Astrocyte of the cerebellum (primary cell): ENCODE measurements at regions not wholly inside any gene's neighbourhood (a gene's known extent, or its start where the extent isn't known, plus 50 kb on each side); places are given as distances from the start of the nearest gene placed in this dataset.
"Not testable (repeated sequence)": the region's sequence is repeated elsewhere in the genome, so short reads cannot be mapped to it uniquely, and the experiment has no call there.

Experiments used
- DNase-seq: peaks from one replicate; pipeline ENCODE4 v3.0.0-alpha.2; 2011; ENCODE audit warnings: low read depth
- H3K4me3 ChIP-seq: 2 replicates; pipeline ENCODE4 v1.5.1; 2011; ENCODE audit warnings: mild to moderate bottlenecking, low read depth, low read length, moderate library complexity
- CTCF ChIP-seq: IDR thresholded peaks from 2 replicates; pipeline ENCODE4 v1.5.1; 2012; ENCODE audit warnings: low read length, low read depth, moderate library complexity, mild to moderate bottlenecking; ENCODE audit errors: missing control alignments
- in situ Hi-C: cut with HindIII; loops from 2 replicates; pipeline ENCODE4 v1.10.0; 2017; ENCODE audit warnings: low sequenced_read_pairs

- TF ChIP-seq CTCF = no peak
- DNase-seq = no peak
- no peak overlapping the region for H3K4me3 ChIP-seq
- in situ Hi-C loops = no loop called here
Measured at GRCh38 chr7:68718097-68718551, 880.2 kb upstream of the AUTS2 start.

GRCh38 chr7:68720697-68721096 is 877.6 kb upstream of the AUTS2 start:
- DNase-seq = peak; percentile 11
- TF ChIP-seq CTCF = no peak
- no peak overlapping the region for H3K4me3 ChIP-seq
- in situ Hi-C loops = no loop called here

GRCh38 chr7:68722044-68722443 is 876.2 kb upstream of the AUTS2 start:
- no peak overlapping the region for H3K4me3 ChIP-seq
- TF ChIP-seq CTCF = no peak
- in situ Hi-C loops = no loop called here
- no peak for DNase-seq

- no peak for TF ChIP-seq CTCF
- no peak for DNase-seq
- H3K4me3 ChIP-seq = no peak overlapping the region
- in situ Hi-C loops = no loop called here
Measured at GRCh38 chr7:68724965-68725364, 873.3 kb upstream of the AUTS2 start.

- no peak overlapping the region for H3K4me3 ChIP-seq
- TF ChIP-seq CTCF = no peak
- no peak for DNase-seq
- in situ Hi-C loops = no loop called here
Measured at GRCh38 chr7:68725843-68726785, 872.2 kb upstream of the AUTS2 start.

- H3K4me3 ChIP-seq, DNase-seq, in situ Hi-C loops: not testable (repeated sequence)
Measured at GRCh38 chr7:68728720-68729119, 869.6 kb upstream of the AUTS2 start.

- in situ Hi-C loops = no loop called here
- DNase-seq = no peak
- no peak for TF ChIP-seq CTCF
- no peak overlapping the region for H3K4me3 ChIP-seq
Measured at GRCh38 chr7:68729371-68729770, 868.9 kb upstream of the AUTS2 start.
